ENCODE measurements at regions not wholly inside any gene's neighbourhood (a gene's known extent, or its start where the extent isn't known, plus 50 kb on each side); places are given as distances from the start of the nearest gene placed in this dataset.
A peak's percentile ranks its signal among the peaks of the same experiment; 100 is the strongest.

GRCh38 chr18:55775972-55776371, 188.0 kb upstream of the TCF4 start:
- no peak overlapping the region for H3K4me3 ChIP-seq (ENCODE audit: low read depth, low read length)
- FAIRE-seq (no peak), DNase-seq (ENCODE audit: low read depth) (no peak)
- no peaks in the 10 kb centered on the region for H3K27me3 ChIP-seq (ENCODE audit: control insufficient read depth, insufficient read depth, low read length)
- no peak for TF ChIP-seq CTCF (IDR thresholded peaks at IDR 0.05; ENCODE audit: insufficient read depth, low read length, severe bottlenecking)
- H3K36me3 ChIP-seq (ENCODE audit: control insufficient read depth, insufficient read depth, low read length): no peaks in the 10 kb centered on the region

GRCh38 chr18:55774505-55774904, 186.5 kb upstream of the TCF4 start:
- no peak for DNase-seq (ENCODE audit: low read depth)
- FAIRE-seq: no peak
- TF ChIP-seq CTCF (IDR thresholded peaks at IDR 0.05; ENCODE audit: insufficient read depth, low read length, severe bottlenecking): no peak
- Histone ChIP-seq H3K36me3 (ENCODE audit: control insufficient read depth, insufficient read depth, low read length) (no peaks in the 10 kb centered on the region), H3K4me3 (ENCODE audit: low read depth, low read length) (no peak overlapping the region), H3K27me3 (ENCODE audit: control insufficient read depth, insufficient read depth, low read length) (no peaks in the 10 kb centered on the region)

GRCh38 chr18:55768255-55768654, 180.3 kb upstream of the TCF4 start:
- H3K27me3 ChIP-seq (ENCODE audit: control insufficient read depth, insufficient read depth, low read length): no peaks in the 10 kb centered on the region
- FAIRE-seq (no peak), DNase-seq (ENCODE audit: low read depth) (peak; percentile 45)
- H3K4me3 ChIP-seq (ENCODE audit: low read depth, low read length): no peak overlapping the region
- no peak for TF ChIP-seq CTCF (IDR thresholded peaks at IDR 0.05; ENCODE audit: insufficient read depth, low read length, severe bottlenecking)
- H3K36me3 ChIP-seq (ENCODE audit: control insufficient read depth, insufficient read depth, low read length): no peaks in the 10 kb centered on the region

GRCh38 chr18:55764386-55764785, 176.4 kb upstream of the TCF4 start:
- FAIRE-seq: peak; percentile 58
- no peak for TF ChIP-seq CTCF (IDR thresholded peaks at IDR 0.05; ENCODE audit: insufficient read depth, low read length, severe bottlenecking)

GRCh38 chr18:55763805-55764204, 175.8 kb upstream of the TCF4 start:
- no peak overlapping the region for H3K4me3 ChIP-seq (ENCODE audit: low read depth, low read length)
- H3K36me3 ChIP-seq (ENCODE audit: control insufficient read depth, insufficient read depth, low read length): no peaks in the 10 kb centered on the region
- FAIRE-seq: no peak
- no peak for TF ChIP-seq CTCF (IDR thresholded peaks at IDR 0.05; ENCODE audit: insufficient read depth, low read length, severe bottlenecking)
- no peak for DNase-seq (ENCODE audit: low read depth)
- no peaks in the 10 kb centered on the region for H3K27me3 ChIP-seq (ENCODE audit: control insufficient read depth, insufficient read depth, low read length)

More at GRCh38 chr18:55764386-55764785, 176.4 kb upstream of the TCF4 start:
- DNase-seq (ENCODE audit: low read depth): no peak
- Histone ChIP-seq H3K36me3 (ENCODE audit: control insufficient read depth, insufficient read depth, low read length) (no peaks in the 10 kb centered on the region), H3K4me3 (ENCODE audit: low read depth, low read length) (no peak overlapping the region), H3K27me3 (ENCODE audit: control insufficient read depth, insufficient read depth, low read length) (no peaks in the 10 kb centered on the region)

- Histone ChIP-seq H3K4me3 (ENCODE audit: low read depth, low read length) (no peak overlapping the region), H3K27me3 (ENCODE audit: control insufficient read depth, insufficient read depth, low read length) (no peaks in the 10 kb centered on the region), H3K36me3 (ENCODE audit: control insufficient read depth, insufficient read depth, low read length) (no peaks in the 10 kb centered on the region)
- FAIRE-seq (no peak), DNase-seq (ENCODE audit: low read depth) (peak; percentile 75)
- no peak for TF ChIP-seq CTCF (IDR thresholded peaks at IDR 0.05; ENCODE audit: insufficient read depth, low read length, severe bottlenecking)
Observed at GRCh38 chr18:55763298-55763697, 175.3 kb upstream of the TCF4 start.

Data from bronchial epithelial cell (primary cell).